Neural cell (in vitro differentiated cells): ENCODE measurements at regions not wholly inside any gene's neighbourhood (a gene's known extent, or its start where the extent isn't known, plus 50 kb on each side); places are given as distances from the start of the nearest gene placed in this dataset.
"Not testable (repeated sequence)": the region's sequence is repeated elsewhere in the genome, so short reads cannot be mapped to it uniquely, and the experiment has no call there.

Source experiments
- H2AFZ ChIP-seq: fragments of 200-600, 300-800 bp; sonication (generic), shearing (Covaris generic); 2 replicates; pipeline ENCODE4 v1.6.0; 2014; ENCODE audit warnings: low read depth, mild to moderate bottlenecking, antibody characterized with exemption, low read length, moderate library complexity
- H3F3A ChIP-seq: fragments of 200-600 bp; shearing (Covaris generic); 2 replicates; pipeline ENCODE4 v1.6.1; 2016; ENCODE audit warnings: mild to moderate bottlenecking, moderate library complexity, mixed read lengths, antibody characterized with exemption, low read length; ENCODE audit not compliant: insufficient read depth, poor library complexity, severe bottlenecking
- H3K27ac ChIP-seq: fragments of 200-600, 300-800 bp; sonication (generic), shearing (Covaris generic); 2 replicates; pipeline ENCODE4 v1.5.1; 2014; ENCODE audit warnings: mild to moderate bottlenecking, low read length, moderate library complexity
- H3K27me3 ChIP-seq: fragments of 300-800, 200-600 bp; sonication (generic), shearing (Covaris generic); 2 replicates; pipeline ENCODE4 v1.6.0; 2014; ENCODE audit warnings: mild to moderate bottlenecking, low read depth, low read length, moderate library complexity; ENCODE audit not compliant: insufficient read depth
- H3K36me3 ChIP-seq: fragments of 300-800, 200-600 bp; sonication (generic), shearing (Covaris generic); 2 replicates; pipeline ENCODE4 v1.5.1; 2014; ENCODE audit warnings: mild to moderate bottlenecking, antibody characterized with exemption, low read length, moderate library complexity; ENCODE audit not compliant: insufficient read depth
- H3K4me2 ChIP-seq: fragments of 300-800, 200-600 bp; sonication (generic), shearing (Covaris generic); 2 replicates; pipeline ENCODE4 v1.6.0; 2014; ENCODE audit warnings: mild to moderate bottlenecking, low read length
- H3K4me3 ChIP-seq: fragments of 300-800, 200-600 bp; sonication (generic), shearing (Covaris generic); 2 replicates; pipeline ENCODE4 v1.5.1; 2014; ENCODE audit warnings: mild to moderate bottlenecking, low read length, moderate library complexity
- H3K79me2 ChIP-seq: fragments of 200-600 bp; shearing (Covaris generic); replicated peaks from 2 replicates; pipeline ENCODE4 v1.6.0; 2014; ENCODE audit warnings: mild to moderate bottlenecking, low read length, moderate library complexity; ENCODE audit not compliant: insufficient read depth
- H3K9ac ChIP-seq: fragments of 300-800, 200-600 bp; sonication (generic), shearing (Covaris generic); 2 replicates; pipeline ENCODE4 v1.6.1; 2016; ENCODE audit warnings: mild to moderate bottlenecking, low read length, mixed read lengths
- H3K9me2 ChIP-seq: fragments of 200-600 bp; shearing (Covaris generic); 2 replicates; pipeline ENCODE4 v1.6.1; 2016; ENCODE audit warnings: mild to moderate bottlenecking, low read length, mixed read lengths; ENCODE audit not compliant: insufficient read depth
- H3K9me3 ChIP-seq: fragments of 200-600, 300-800 bp; sonication (generic), shearing (Covaris generic); 2 replicates; pipeline ENCODE4 v1.6.1; 2016; ENCODE audit warnings: mild to moderate bottlenecking, mixed run types, low read length, moderate library complexity, mixed read lengths
- H4K20me1 ChIP-seq: fragments of 200-600 bp; shearing (Covaris generic); 2 replicates; pipeline ENCODE4 v1.6.1; 2016; ENCODE audit warnings: mild to moderate bottlenecking, mixed run types; ENCODE audit not compliant: insufficient read depth
- CTCF ChIP-seq: fragments of 450-650 bp; IDR thresholded peaks from 2 replicates; pipeline ENCODE4 v1.5.1; 2014; ENCODE audit warnings: antibody characterized with exemption, mild to moderate bottlenecking, moderate library complexity; ENCODE audit not compliant: poor library complexity, severe bottlenecking
- EP300 ChIP-seq: fragments of 450-650 bp; conservative IDR thresholded peaks from 2 replicates; pipeline ENCODE4 v1.6.1; 2014; ENCODE audit warnings: antibody characterized with exemption, mild to moderate bottlenecking, moderate library complexity; ENCODE audit not compliant: poor library complexity, severe bottlenecking
- EZH2 ChIP-seq: fragments of 200-600, 300-800 bp; shearing (Covaris generic), sonication (generic); IDR thresholded peaks from 2 replicates; pipeline ENCODE4 v1.6.1; 2014; ENCODE audit warnings: antibody characterized with exemption, low read length, borderline replicate concordance, mild to moderate bottlenecking; ENCODE audit not compliant: insufficient read depth, poor library complexity, severe bottlenecking
- MXI1 ChIP-seq: fragments of 450-650 bp; conservative IDR thresholded peaks from 2 replicates; pipeline ENCODE4 v1.6.1; 2014; ENCODE audit warnings: antibody characterized with exemption, mild to moderate bottlenecking; ENCODE audit not compliant: poor library complexity, severe bottlenecking
- POLR2AphosphoS5 ChIP-seq: IDR thresholded peaks from 2 replicates; pipeline ENCODE4 v1.6.1; 2012
- RAD21 ChIP-seq: fragments of 450-650 bp; conservative IDR thresholded peaks from 2 replicates; pipeline ENCODE4 v1.6.1; 2014; ENCODE audit warnings: antibody characterized with exemption, mild to moderate bottlenecking, moderate library complexity
- REST ChIP-seq: IDR thresholded peaks from 2 replicates; pipeline ENCODE4 v1.6.1; 2012; ENCODE audit warnings: borderline replicate concordance
- SMC3 ChIP-seq: fragments of 450-650 bp; conservative IDR thresholded peaks from 2 replicates; pipeline ENCODE4 v1.6.1; 2014; ENCODE audit warnings: antibody characterized with exemption, mild to moderate bottlenecking, moderate library complexity; ENCODE audit not compliant: poor library complexity
- TAF1 ChIP-seq: IDR thresholded peaks from 2 replicates; pipeline ENCODE4 v1.6.1; 2012; ENCODE audit warnings: low read depth

GRCh38 chr3:63739474-63739873, 79.6 kb upstream of the C3orf49 start:
- H3K4me2 ChIP-seq: no peak overlapping the region
- H3K9me2 ChIP-seq: no peaks in the 10 kb centered on the region
- no peaks in the 10 kb centered on the region for H3K9me3 ChIP-seq
- no peak overlapping the region for H2AFZ ChIP-seq
- no peak overlapping the region for H3K9ac ChIP-seq
- TF ChIP-seq EP300 (no peak), REST (no peak), CTCF (no peak), TAF1 (no peak), EZH2 (no peak), SMC3 (no peak), RAD21 (no peak), MXI1 (no peak), POLR2AphosphoS5 (no peak)
- H3K27ac ChIP-seq: no peak overlapping the region
- no peaks in the 10 kb centered on the region for H3K79me2 ChIP-seq
- no peak overlapping the region for H3K4me3 ChIP-seq
- no peaks in the 10 kb centered on the region for H3K27me3 ChIP-seq
- H3F3A ChIP-seq: no peaks in the 10 kb centered on the region
- H3K36me3 ChIP-seq: no peaks in the 10 kb centered on the region
- H4K20me1 ChIP-seq: no peaks in the 10 kb centered on the region

DNA sequence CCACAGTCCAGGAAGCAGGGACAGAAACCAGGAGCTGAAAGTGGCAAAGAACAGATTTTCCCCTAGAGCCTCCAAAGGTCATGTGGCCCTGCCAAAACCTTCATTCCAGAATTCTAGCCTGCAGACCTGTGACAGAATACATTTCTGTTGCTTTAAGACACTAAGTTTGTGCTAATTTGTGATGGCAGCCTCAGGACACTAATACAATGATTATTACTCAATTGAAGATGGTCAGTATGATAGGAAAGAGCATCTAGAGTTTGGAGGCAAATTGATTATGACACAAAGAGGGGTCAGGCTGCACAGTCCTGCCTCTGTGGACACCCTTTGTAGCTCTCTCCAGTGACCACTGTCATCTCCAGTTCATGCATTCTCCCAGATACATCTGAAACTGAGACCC, 79.0 kb upstream of the C3orf49 start:
- Histone ChIP-seq H3K9ac (no peak overlapping the region), H4K20me1 (no peaks in the 10 kb centered on the region), H3K9me2 (no peaks in the 10 kb centered on the region), H3K4me3 (no peak overlapping the region), H3K9me3 (no peaks in the 10 kb centered on the region), H3K27me3 (no peaks in the 10 kb centered on the region), H3K36me3 (no peaks in the 10 kb centered on the region), H2AFZ (no peak overlapping the region), H3K79me2 (no peaks in the 10 kb centered on the region), H3K4me2 (no peak overlapping the region), H3F3A (no peaks in the 10 kb centered on the region), H3K27ac (no peak overlapping the region)
- TF ChIP-seq SMC3 (no peak), TAF1 (no peak), REST (no peak), CTCF (no peak), MXI1 (no peak), EP300 (no peak), EZH2 (no peak), RAD21 (no peak)

DNA sequence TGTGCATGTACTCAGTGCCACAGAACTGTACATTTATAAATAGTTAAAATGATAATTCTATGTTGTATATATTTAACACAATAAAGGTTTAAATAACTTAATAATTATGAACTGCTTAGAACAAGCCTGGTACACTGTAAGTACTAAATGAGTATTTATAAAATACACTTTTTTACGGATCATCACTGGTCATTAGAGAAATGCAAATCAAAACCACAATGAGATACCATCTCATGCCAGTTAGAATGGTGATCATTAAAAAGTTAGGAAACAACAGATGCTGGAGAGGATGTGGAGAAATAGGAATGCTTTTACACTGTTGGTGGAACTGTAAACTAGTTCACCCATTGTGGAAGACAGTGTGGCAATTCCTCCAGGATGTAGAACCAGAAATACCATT, 74.4 kb upstream of the C3orf49 start:
- not testable (repeated sequence) for H4K20me1 ChIP-seq, H3K27ac ChIP-seq, H3K4me3 ChIP-seq, H3K27me3 ChIP-seq, H3K9me2 ChIP-seq, H3K9me3 ChIP-seq, H3K79me2 ChIP-seq, H3F3A ChIP-seq, H3K36me3 ChIP-seq, H3K9ac ChIP-seq, H2AFZ ChIP-seq, H3K4me2 ChIP-seq
